Activated T-helper 2 cell treated with anti-CD3 and anti-CD28 coated beads, Interferon-gamma antibody, Interleukin-2, Interleukin-4, amounts not matched to agents 10 μg/mL and 5 μg/mL and 100 μg/mL, durations not matched to agents 14 hours and 24 hours and 36 hours (primary cell): ENCODE measurements at regions not wholly inside any gene's neighbourhood (a gene's known extent, or its start where the extent isn't known, plus 50 kb on each side); places are given as distances from the start of the nearest gene placed in this dataset.

Experiments used
- DNase-seq: peaks from one replicate; pipeline ENCODE4 v3.0.0; 2021; ENCODE audit warnings: low spot score
- H3K27ac Mint-ChIP-seq: one replicate; pipeline ENCODE4 v1.8.0; 2021; ENCODE audit warnings: mixed read lengths
- H3K27me3 Mint-ChIP-seq: one replicate; pipeline ENCODE4 v1.8.0; 2021; ENCODE audit warnings: low read depth, mixed read lengths
- H3K36me3 Mint-ChIP-seq: one replicate; pipeline ENCODE4 v1.8.0; 2021; ENCODE audit warnings: low read depth, mixed read lengths
- H3K4me1 Mint-ChIP-seq: one replicate; pipeline ENCODE4 v1.8.0; 2021; ENCODE audit warnings: low read depth, mixed read lengths
- H3K4me3 Mint-ChIP-seq: one replicate; pipeline ENCODE4 v1.8.0; 2021; ENCODE audit warnings: low read depth, mild to moderate bottlenecking, moderate library complexity, mixed read lengths
- H3K9me3 Mint-ChIP-seq: one replicate; pipeline ENCODE4 v1.8.0; 2021; ENCODE audit warnings: mixed read lengths
- intact Hi-C: fragments of 100-400 bp; cut with micrococcal nuclease; formaldehyde crosslinking; loops from one replicate; pipeline ENCODE4 v1.15.1; 2023

DNA sequence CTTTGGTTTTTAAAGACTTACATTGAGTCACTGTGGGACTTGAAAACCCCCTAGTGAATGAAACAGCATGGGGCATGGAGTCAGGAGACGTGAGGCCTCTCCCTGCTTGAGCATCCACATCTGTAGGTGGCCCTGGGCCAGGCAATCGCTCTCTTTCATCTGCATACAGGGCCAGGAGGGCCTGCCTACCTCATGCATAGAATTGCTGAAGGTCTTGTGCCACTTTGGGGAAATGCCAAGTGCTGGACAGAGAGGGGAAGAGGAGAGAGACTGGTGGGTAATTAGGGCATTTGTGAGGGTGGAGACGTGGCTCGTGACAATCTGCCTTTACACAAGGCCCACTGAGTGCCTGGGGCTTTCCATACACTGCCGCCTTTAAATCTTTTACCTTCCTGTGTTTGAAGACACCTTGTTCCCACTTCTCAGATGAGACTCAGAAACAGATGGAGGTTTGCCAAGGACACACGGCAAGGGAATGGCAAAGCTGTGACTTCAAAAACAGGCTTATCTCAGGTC lies 322.2 kb upstream of the HS6ST1 start:
- H3K27me3 Mint-ChIP-seq = peaks cover 20% of the 10 kb centered on the region
- intact Hi-C loops = no loop called here
- no peak for DNase-seq
- no peaks in the 10 kb centered on the region for H3K9me3 Mint-ChIP-seq
- no peaks in the 10 kb centered on the region for H3K4me1 Mint-ChIP-seq
- no peaks in the 10 kb centered on the region for H3K36me3 Mint-ChIP-seq
- H3K27ac Mint-ChIP-seq = no peak overlapping the region
- no peak overlapping the region for H3K4me3 Mint-ChIP-seq

DNA sequence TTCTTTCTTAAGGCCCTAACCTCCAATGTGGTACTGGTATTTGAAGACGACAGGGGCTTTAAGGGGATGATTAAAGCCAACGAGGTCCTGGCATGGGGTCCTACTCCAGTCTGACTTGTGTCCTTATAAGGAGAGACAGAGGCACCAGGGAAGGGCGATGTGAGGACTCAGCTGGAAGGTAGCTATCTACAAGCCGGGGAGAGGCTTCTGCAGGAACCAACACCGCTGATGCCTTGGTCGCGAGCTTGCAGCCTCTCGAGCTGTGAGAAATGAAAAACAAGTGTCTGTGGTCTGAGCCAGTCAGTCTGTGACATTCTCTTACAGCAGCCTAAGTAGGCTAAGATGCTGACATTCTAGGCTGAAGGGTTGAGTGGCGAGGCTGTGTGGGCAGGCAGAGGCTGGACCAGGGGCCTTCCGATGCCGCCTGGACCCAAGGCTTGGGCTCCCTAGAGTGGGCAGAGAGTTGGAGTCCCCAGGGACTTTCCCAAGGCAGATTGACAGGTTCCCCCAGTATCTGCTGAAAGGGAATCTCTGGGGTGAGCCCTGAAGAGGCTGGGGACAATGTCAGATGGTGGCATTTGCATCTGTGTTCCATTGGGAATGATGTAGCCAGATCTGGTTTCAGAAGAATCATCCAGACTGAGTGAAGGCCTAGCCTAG lies 322.9 kb upstream of the HS6ST1 start:
- H3K27ac Mint-ChIP-seq = no peak overlapping the region
- H3K4me3 Mint-ChIP-seq = no peak overlapping the region
- peaks cover 24% of the 10 kb centered on the region for H3K27me3 Mint-ChIP-seq
- no peaks in the 10 kb centered on the region for H3K4me1 Mint-ChIP-seq
- intact Hi-C loops = no loop called here
- H3K36me3 Mint-ChIP-seq = no peaks in the 10 kb centered on the region
- no peaks in the 10 kb centered on the region for H3K9me3 Mint-ChIP-seq
- no peak for DNase-seq

GRCh38 chr2:128642316-128642715 lies 323.6 kb upstream of the HS6ST1 start:
- Mint-ChIP-seq H3K9me3 (no peaks in the 10 kb centered on the region), H3K4me3 (no peak overlapping the region), H3K27me3 (peaks cover 24% of the 10 kb centered on the region), H3K36me3 (no peaks in the 10 kb centered on the region), H3K27ac (no peak overlapping the region), H3K4me1 (no peaks in the 10 kb centered on the region)
- intact Hi-C loops = no loop called here
- no peak for DNase-seq

DNA sequence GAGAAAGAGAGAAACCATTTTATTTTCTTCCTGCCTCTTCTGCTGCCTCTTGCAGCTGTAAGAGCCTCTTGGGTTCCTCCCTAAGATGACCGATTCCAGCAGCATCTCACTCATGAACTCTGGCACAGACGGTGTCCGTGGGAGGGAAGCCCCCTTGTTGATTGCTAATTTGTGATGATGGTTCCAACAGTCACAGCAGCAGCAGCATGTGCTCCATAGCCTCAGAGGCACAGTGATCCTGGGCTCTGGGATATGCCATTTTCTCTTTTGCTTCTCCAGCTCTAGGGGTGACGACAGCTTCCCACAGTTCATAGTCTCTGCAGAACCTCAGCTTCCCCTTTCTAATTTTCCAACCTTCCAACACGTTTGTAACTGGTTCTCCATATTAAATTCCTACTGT lies 324.2 kb upstream of the HS6ST1 start:
- Mint-ChIP-seq H3K27me3 (peaks cover 27% of the 10 kb centered on the region), H3K4me3 (no peak overlapping the region), H3K4me1 (no peaks in the 10 kb centered on the region), H3K9me3 (no peaks in the 10 kb centered on the region), H3K36me3 (no peaks in the 10 kb centered on the region), H3K27ac (no peak overlapping the region)
- intact Hi-C loops = no loop called here
- no peak for DNase-seq

DNA sequence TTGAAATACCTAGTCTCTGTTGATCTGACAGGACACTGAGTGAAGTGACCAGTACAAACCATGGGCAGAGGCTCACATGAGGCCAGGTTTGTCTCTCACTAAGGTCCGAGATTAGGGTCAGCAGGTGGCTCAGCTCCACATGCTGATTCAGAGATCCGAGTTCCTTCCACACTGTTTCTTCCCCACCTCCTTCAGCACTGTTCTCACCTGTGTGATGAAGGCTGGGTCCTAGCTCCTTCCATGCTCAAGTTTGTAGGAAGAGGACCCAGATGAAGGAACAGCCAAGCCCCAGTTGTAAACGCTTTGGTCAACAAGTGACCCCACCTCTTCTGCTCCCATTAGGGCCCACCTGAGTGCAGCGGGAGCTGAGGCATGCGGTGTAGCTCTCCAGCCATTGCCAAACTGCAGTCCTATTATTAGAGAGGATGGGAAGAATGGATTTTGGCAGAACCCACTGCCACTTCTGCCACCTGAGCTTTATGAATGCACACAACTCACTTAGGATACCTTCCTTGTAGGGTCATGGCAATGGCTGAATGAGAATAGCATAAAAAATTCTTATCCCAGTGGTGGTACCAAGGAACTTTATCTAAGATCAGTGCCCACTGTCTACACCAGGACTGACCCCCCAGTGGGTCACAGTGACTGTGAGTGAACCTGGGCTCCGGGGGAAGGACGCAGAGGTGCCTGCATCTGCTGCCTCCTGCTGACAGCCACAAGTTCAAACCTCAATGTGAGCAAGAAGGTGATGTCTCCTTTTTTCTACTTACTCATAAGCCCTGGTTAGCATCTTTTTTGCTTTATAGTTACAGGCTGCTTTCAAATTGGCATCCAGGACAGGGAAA lies 324.8 kb upstream of the HS6ST1 start:
- intact Hi-C loops = no loop called here
- Mint-ChIP-seq H3K9me3 (no peaks in the 10 kb centered on the region), H3K4me1 (no peaks in the 10 kb centered on the region), H3K27ac (no peak overlapping the region), H3K4me3 (no peak overlapping the region), H3K36me3 (no peaks in the 10 kb centered on the region), H3K27me3 (peaks cover 27% of the 10 kb centered on the region)
- DNase-seq = no peak

DNA sequence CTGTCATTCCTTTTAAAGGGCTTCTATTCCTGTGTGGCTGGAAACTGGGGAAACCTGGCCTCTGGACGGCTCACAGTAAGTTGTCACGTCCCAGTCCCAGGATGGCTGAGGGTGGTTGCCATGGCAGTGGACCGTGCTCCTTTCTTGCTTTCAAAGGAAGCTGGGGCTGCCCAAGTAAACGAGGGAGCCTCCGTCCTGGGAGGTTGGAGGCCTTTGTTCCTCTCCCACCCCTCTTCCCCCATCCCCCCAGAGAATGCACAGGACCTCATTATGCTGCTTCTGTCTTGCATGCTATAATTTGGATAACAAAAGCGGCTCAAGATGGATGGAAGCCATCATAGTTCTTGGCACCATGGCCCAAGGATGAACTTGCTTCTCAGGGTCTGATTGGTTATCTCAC lies 325.5 kb upstream of the HS6ST1 start:
- Mint-ChIP-seq H3K9me3 (no peaks in the 10 kb centered on the region), H3K27ac (no peak overlapping the region), H3K36me3 (no peaks in the 10 kb centered on the region), H3K4me3 (no peak overlapping the region), H3K27me3 (peaks cover 30% of the 10 kb centered on the region), H3K4me1 (no peaks in the 10 kb centered on the region)
- no peak for DNase-seq
- intact Hi-C loops = no loop called here

DNA sequence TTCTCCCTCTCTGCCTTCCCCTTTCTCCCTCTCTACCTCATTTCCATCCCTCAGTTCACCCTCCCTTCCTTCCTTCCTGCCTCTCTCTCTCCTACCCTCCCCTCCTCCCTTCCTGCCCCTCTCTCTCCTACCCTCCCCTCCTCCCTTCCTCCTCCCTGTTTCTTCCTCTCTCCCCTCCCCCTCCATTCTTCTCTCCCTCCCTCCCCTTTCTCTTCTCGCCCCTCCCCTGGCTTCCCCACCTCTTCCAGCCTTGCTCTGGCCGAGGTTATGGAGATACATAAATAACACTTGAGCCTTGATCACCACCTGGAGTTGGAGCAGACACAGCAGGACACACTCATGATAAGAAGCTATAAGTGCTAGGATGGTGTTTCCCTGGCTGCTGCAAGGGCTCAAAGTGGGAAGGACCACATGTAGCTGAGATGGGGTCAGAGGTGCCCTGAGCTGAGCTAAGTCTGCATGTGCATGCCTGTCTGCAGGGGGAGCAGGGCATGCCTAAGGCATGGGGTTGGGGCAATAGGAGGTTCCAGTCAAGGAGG lies 326.1 kb upstream of the HS6ST1 start:
- no peak for DNase-seq
- intact Hi-C loops = no loop called here
- no peaks in the 10 kb centered on the region for H3K9me3 Mint-ChIP-seq
- peaks cover 33% of the 10 kb centered on the region for H3K27me3 Mint-ChIP-seq
- no peaks in the 10 kb centered on the region for H3K36me3 Mint-ChIP-seq
- no peaks in the 10 kb centered on the region for H3K4me1 Mint-ChIP-seq
- H3K27ac Mint-ChIP-seq = no peak overlapping the region
- no peak overlapping the region for H3K4me3 Mint-ChIP-seq

DNA sequence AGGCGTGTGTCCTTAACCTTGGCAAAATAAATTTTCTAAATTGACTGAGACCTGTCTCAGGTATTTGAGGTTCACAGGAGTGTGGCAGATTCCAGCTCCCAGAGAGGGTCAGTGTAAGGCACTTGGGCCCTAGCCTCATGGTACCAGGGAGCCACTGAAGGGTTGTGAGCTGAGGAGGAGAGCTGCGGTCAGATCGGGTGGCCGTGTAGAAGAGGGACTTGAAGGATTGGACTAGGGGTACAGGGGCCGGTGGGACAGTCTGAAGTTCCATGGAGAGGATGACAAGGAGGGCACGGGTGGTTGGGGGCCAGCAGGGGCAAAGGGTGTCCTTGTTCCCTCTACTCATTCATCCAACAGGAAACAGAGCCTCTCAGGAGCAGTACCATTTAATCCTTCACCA lies 327.0 kb upstream of the HS6ST1 start:
- no peaks in the 10 kb centered on the region for H3K4me1 Mint-ChIP-seq
- intact Hi-C loops = no loop called here
- no peaks in the 10 kb centered on the region for H3K36me3 Mint-ChIP-seq
- H3K27me3 Mint-ChIP-seq = peaks cover 33% of the 10 kb centered on the region
- no peak overlapping the region for H3K27ac Mint-ChIP-seq
- H3K9me3 Mint-ChIP-seq = no peaks in the 10 kb centered on the region
- H3K4me3 Mint-ChIP-seq = no peak overlapping the region
- DNase-seq = no peak

GRCh38 chr2:128646091-128646490 lies 327.4 kb upstream of the HS6ST1 start:
- DNase-seq = no peak
- H3K4me1 Mint-ChIP-seq = no peaks in the 10 kb centered on the region
- peaks cover 33% of the 10 kb centered on the region for H3K27me3 Mint-ChIP-seq
- intact Hi-C loops = no loop called here
- no peaks in the 10 kb centered on the region for H3K36me3 Mint-ChIP-seq
- H3K9me3 Mint-ChIP-seq = no peaks in the 10 kb centered on the region
- no peak overlapping the region for H3K4me3 Mint-ChIP-seq
- H3K27ac Mint-ChIP-seq = no peak overlapping the region

- H3K27ac Mint-ChIP-seq = no peak overlapping the region
- H3K4me3 Mint-ChIP-seq = no peak overlapping the region
- H3K9me3 Mint-ChIP-seq = no peaks in the 10 kb centered on the region
- peaks cover 28% of the 10 kb centered on the region for H3K27me3 Mint-ChIP-seq
- H3K4me1 Mint-ChIP-seq = no peaks in the 10 kb centered on the region
- H3K36me3 Mint-ChIP-seq = no peaks in the 10 kb centered on the region
- intact Hi-C loops = no loop called here
- no peak for DNase-seq
Observed at GRCh38 chr2:128646691-128647090, 328.0 kb upstream of the HS6ST1 start.

DNA sequence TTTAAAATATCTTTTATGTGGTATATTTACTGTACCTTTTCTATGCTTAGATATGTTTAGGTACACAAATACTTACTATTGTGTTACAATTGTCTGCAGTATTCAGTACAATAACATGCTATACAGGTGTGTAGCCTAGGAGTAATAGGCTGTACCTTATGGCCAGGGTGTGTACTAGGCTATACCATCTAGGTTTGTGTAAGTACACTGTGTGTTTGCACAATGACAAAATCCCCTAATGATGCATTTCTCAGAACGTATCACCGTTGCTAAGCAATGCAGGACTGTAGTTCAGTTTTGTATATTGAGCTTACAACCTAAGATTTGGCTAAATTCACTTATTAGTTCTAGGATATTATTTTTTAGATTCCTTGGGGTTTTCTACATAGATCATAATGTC lies 332.3 kb upstream of the HS6ST1 start:
- Mint-ChIP-seq H3K27me3 (peaks cover 35% of the 10 kb centered on the region), H3K4me1 (peaks cover 10% of the 10 kb centered on the region), H3K4me3 (no peak overlapping the region), H3K9me3 (no peaks in the 10 kb centered on the region), H3K36me3 (no peaks in the 10 kb centered on the region), H3K27ac (no peak overlapping the region)
- intact Hi-C loops = no loop called here
- DNase-seq = no peak

GRCh38 chr2:128654408-128654807 lies 335.7 kb upstream of the HS6ST1 start:
- no peaks in the 10 kb centered on the region for H3K36me3 Mint-ChIP-seq

GRCh38 chr2:128660836-128661235 lies 342.2 kb upstream of the HS6ST1 start:
- no peaks in the 10 kb centered on the region for H3K9me3 Mint-ChIP-seq
- H3K4me1 Mint-ChIP-seq = no peaks in the 10 kb centered on the region
- H3K36me3 Mint-ChIP-seq = no peaks in the 10 kb centered on the region
- DNase-seq = no peak
- intact Hi-C loops = no loop called here
- no peak overlapping the region for H3K4me3 Mint-ChIP-seq
- no peak overlapping the region for H3K27ac Mint-ChIP-seq
- H3K27me3 Mint-ChIP-seq = peaks cover 38% of the 10 kb centered on the region

More at GRCh38 chr2:128654408-128654807, 335.7 kb upstream of the HS6ST1 start:
- H3K4me1 Mint-ChIP-seq = peaks cover 10% of the 10 kb centered on the region
- peaks cover 41% of the 10 kb centered on the region for H3K27me3 Mint-ChIP-seq
- H3K4me3 Mint-ChIP-seq = no peak overlapping the region
- intact Hi-C loops = no loop called here
- H3K9me3 Mint-ChIP-seq = no peaks in the 10 kb centered on the region
- H3K27ac Mint-ChIP-seq = no peak overlapping the region
- no peak for DNase-seq
